ENCODE measurements at regions not wholly inside any gene's neighbourhood (a gene's known extent, or its start where the extent isn't known, plus 50 kb on each side); places are given as distances from the start of the nearest gene placed in this dataset.

GRCh38 chr22:48945621-48946458 is 881.8 kb downstream of the BRD1 start:
- DNase-seq = no peak

- DNase-seq = no peak
Measured at GRCh38 chr22:48944751-48945620, 882.7 kb downstream of the BRD1 start.

GRCh38 chr22:48944433-48944750 is 883.3 kb downstream of the BRD1 start:
- no peak for DNase-seq

- DNase-seq = peak; percentile 4 to 47 (median 23)
Measured at GRCh38 chr22:48943567-48944432, 883.9 kb downstream of the BRD1 start.

GRCh38 chr22:48942698-48943566 is 884.7 kb downstream of the BRD1 start:
- peak in 1 of 4 experiments; percentile 9 for DNase-seq

- DNase-seq = no peak
Measured at GRCh38 chr22:48941903-48942575, 885.6 kb downstream of the BRD1 start.

GRCh38 chr22:48941033-48941902 is 886.4 kb downstream of the BRD1 start:
- no peak for DNase-seq

GRCh38 chr22:48940266-48941032 is 887.2 kb downstream of the BRD1 start:
- DNase-seq = no peak

GRCh38 chr22:48939441-48940265 is 888.0 kb downstream of the BRD1 start:
- no peak for DNase-seq

- no peak for DNase-seq
Measured at GRCh38 chr22:48938741-48939140, 888.9 kb downstream of the BRD1 start.

- no peak for DNase-seq
Measured at GRCh38 chr22:48937032-48937639, 890.5 kb downstream of the BRD1 start.

- no peak for DNase-seq
Measured at GRCh38 chr22:48936391-48936790, 891.3 kb downstream of the BRD1 start.

GRCh38 chr22:48934446-48934845 is 893.2 kb downstream of the BRD1 start:
- DNase-seq = peak in 1 of 4 experiments; percentile 9

GRCh38 chr22:48931452-48931851 is 896.2 kb downstream of the BRD1 start:
- no peak for DNase-seq

GRCh38 chr22:48929276-48929790 is 898.3 kb downstream of the BRD1 start:
- no peak for DNase-seq

GRCh38 chr22:48927591-48927990 is 900.1 kb downstream of the BRD1 start:
- DNase-seq = no peak

- DNase-seq = no peak
Measured at GRCh38 chr22:48926643-48927042, 901.0 kb downstream of the BRD1 start.

GRCh38 chr22:48926136-48926535 is 901.5 kb downstream of the BRD1 start:
- no peak for DNase-seq
